Thyroid gland (tissue), 4 donors: ENCODE measurements at regions not wholly inside any gene's neighbourhood (a gene's known extent, or its start where the extent isn't known, plus 50 kb on each side); places are given as distances from the start of the nearest gene placed in this dataset.

Source experiments
- CTCF ChIP-seq, 6 experiments: fragments of 200-600 bp in 3 of 6; fragments of 450-650 bp in 3 of 6; sonication (generic) in 3 of 6; IDR thresholded peaks; one replicate each; pipeline ENCODE4 v1.5.1; 2016 to 2019; ENCODE audit warnings: antibody characterized with exemption in 6 of 6, mild to moderate bottlenecking in 2 of 6, inconsistent platforms in 1 of 6, moderate library complexity in 1 of 6
- POLR2A ChIP-seq, 2 donors: fragments of 450-650 bp; IDR thresholded peaks; one replicate each; pipeline ENCODE4 v1.6.1; 2017; ENCODE audit warnings: antibody characterized with exemption in 2 of 2, mild to moderate bottlenecking in 2 of 2, moderate library complexity in 1 of 2

GRCh38 chrX:42396136-42396535, 381.8 kb downstream of the PPP1R2C start:
- TF ChIP-seq CTCF (IDR thresholded peaks at IDR 0.05) (no peak), POLR2A (IDR thresholded peaks at IDR 0.05) (no peak)
